Liver (tissue), 3 donors: ENCODE measurements at regions not wholly inside any gene's neighbourhood (a gene's known extent, or its start where the extent isn't known, plus 50 kb on each side); places are given as distances from the start of the nearest gene placed in this dataset.

ENCODE experiments used
- EGR1 ChIP-seq, 2 donors: IDR thresholded peaks; 2 replicates each; pipeline ENCODE4 v1.6.1; 2016 to 2018; ENCODE audit warnings: antibody characterized with exemption in 2 of 2, low read depth in 2 of 2
- FOXA1 ChIP-seq: IDR thresholded peaks from 2 replicates; pipeline ENCODE4 v1.6.1; 2016; ENCODE audit warnings: antibody characterized with exemption
- GABPA ChIP-seq, 2 donors: IDR thresholded peaks in 1 of 2; conservative IDR thresholded peaks in 1 of 2; 2 replicates each; pipeline ENCODE4 v1.6.1; 2016; ENCODE audit warnings: antibody characterized with exemption in 2 of 2, mild to moderate bottlenecking in 1 of 2, moderate library complexity in 1 of 2
- JUND ChIP-seq, 2 donors: IDR thresholded peaks; 2 replicates each; pipeline ENCODE4 v1.6.1; 2016; ENCODE audit warnings: antibody characterized with exemption in 2 of 2
- NR2F2 ChIP-seq: IDR thresholded peaks from 2 replicates; pipeline ENCODE4 v1.6.1; 2016; ENCODE audit warnings: antibody characterized with exemption
- RAD21 ChIP-seq, 2 donors: IDR thresholded peaks; 2 replicates each; pipeline ENCODE4 v1.6.1; 2016; ENCODE audit warnings: antibody characterized with exemption in 2 of 2, mild to moderate bottlenecking in 2 of 2
- TAF1 ChIP-seq: conservative IDR thresholded peaks from 2 replicates; pipeline ENCODE4 v1.6.1; 2016; ENCODE audit warnings: antibody characterized with exemption, mild to moderate bottlenecking
- YY1 ChIP-seq: IDR thresholded peaks from 2 replicates; pipeline ENCODE4 v1.6.1; 2016; ENCODE audit warnings: antibody characterized with exemption, mild to moderate bottlenecking
- TF ChIP-seq, protein P1 (sequence below): IDR thresholded peaks from 2 replicates; pipeline ENCODE4 v1.6.1; 2016; ENCODE audit warnings: antibody characterized with exemption
- TF ChIP-seq, protein P2 (sequence below): fragments of 150-350 bp; IDR thresholded peaks from 2 replicates; pipeline ENCODE4 v1.5.1; 2017; ENCODE audit warnings: improper control_type of control experiment, low read depth, low read length; ENCODE audit not compliant: missing input control
- TF ChIP-seq, protein P3 (sequence below): IDR thresholded peaks from 2 replicates; pipeline ENCODE4 v1.6.1; 2016; ENCODE audit warnings: antibody characterized with exemption
- TF ChIP-seq, protein P4 (sequence below): IDR thresholded peaks from 2 replicates; pipeline ENCODE4 v1.6.1; 2016; ENCODE audit warnings: antibody characterized with exemption, mild to moderate bottlenecking
- donor health status: healthy.
- donor health status: healthy.

DNA sequence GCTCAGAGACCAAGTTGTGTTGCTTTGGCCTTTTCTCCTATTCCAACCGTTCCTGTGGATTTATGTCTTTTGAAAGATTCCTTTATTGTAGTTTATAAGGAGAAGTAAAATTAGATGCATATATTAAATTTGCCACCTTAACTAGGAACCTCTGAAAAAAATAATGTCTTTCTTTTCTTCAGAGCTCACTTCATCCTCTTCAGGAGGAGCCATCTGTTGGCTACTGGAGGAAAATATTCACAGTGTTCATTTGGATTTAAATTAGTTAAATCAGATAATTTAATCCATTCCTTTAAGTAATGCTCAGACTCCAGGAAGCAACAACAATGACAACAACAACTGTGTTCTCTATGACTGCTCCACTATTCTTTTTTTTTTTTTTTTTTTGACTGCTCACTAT, 164.0 kb downstream of the FASLG start:
- TF ChIP-seq, protein P1, sequence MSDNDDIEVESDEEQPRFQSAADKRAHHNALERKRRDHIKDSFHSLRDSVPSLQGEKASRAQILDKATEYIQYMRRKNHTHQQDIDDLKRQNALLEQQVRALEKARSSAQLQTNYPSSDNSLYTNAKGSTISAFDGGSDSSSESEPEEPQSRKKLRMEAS, result no peak
- TF ChIP-seq, protein P2, sequence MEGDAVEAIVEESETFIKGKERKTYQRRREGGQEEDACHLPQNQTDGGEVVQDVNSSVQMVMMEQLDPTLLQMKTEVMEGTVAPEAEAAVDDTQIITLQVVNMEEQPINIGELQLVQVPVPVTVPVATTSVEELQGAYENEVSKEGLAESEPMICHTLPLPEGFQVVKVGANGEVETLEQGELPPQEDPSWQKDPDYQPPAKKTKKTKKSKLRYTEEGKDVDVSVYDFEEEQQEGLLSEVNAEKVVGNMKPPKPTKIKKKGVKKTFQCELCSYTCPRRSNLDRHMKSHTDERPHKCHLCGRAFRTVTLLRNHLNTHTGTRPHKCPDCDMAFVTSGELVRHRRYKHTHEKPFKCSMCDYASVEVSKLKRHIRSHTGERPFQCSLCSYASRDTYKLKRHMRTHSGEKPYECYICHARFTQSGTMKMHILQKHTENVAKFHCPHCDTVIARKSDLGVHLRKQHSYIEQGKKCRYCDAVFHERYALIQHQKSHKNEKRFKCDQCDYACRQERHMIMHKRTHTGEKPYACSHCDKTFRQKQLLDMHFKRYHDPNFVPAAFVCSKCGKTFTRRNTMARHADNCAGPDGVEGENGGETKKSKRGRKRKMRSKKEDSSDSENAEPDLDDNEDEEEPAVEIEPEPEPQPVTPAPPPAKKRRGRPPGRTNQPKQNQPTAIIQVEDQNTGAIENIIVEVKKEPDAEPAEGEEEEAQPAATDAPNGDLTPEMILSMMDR, result no peak
- no peak for TF ChIP-seq TAF1
- no peak for TF ChIP-seq GABPA (IDR thresholded peaks at IDR 0.05 in 1 of 2, conservative IDR thresholded peaks at IDR 0.05 in 1 of 2)
- TF ChIP-seq NR2F2, result no peak
- TF ChIP-seq RAD21 (IDR thresholded peaks at IDR 0.05), result no peak
- no peak for TF ChIP-seq YY1
- TF ChIP-seq EGR1 (IDR thresholded peaks at IDR 0.05; ENCODE audit: low read depth in 2 of 2), result no peak
- no peak for TF ChIP-seq JUND (IDR thresholded peaks at IDR 0.05)
- TF ChIP-seq, protein P3, sequence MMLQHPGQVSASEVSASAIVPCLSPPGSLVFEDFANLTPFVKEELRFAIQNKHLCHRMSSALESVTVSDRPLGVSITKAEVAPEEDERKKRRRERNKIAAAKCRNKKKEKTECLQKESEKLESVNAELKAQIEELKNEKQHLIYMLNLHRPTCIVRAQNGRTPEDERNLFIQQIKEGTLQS, result no peak
- TF ChIP-seq, protein P4, sequence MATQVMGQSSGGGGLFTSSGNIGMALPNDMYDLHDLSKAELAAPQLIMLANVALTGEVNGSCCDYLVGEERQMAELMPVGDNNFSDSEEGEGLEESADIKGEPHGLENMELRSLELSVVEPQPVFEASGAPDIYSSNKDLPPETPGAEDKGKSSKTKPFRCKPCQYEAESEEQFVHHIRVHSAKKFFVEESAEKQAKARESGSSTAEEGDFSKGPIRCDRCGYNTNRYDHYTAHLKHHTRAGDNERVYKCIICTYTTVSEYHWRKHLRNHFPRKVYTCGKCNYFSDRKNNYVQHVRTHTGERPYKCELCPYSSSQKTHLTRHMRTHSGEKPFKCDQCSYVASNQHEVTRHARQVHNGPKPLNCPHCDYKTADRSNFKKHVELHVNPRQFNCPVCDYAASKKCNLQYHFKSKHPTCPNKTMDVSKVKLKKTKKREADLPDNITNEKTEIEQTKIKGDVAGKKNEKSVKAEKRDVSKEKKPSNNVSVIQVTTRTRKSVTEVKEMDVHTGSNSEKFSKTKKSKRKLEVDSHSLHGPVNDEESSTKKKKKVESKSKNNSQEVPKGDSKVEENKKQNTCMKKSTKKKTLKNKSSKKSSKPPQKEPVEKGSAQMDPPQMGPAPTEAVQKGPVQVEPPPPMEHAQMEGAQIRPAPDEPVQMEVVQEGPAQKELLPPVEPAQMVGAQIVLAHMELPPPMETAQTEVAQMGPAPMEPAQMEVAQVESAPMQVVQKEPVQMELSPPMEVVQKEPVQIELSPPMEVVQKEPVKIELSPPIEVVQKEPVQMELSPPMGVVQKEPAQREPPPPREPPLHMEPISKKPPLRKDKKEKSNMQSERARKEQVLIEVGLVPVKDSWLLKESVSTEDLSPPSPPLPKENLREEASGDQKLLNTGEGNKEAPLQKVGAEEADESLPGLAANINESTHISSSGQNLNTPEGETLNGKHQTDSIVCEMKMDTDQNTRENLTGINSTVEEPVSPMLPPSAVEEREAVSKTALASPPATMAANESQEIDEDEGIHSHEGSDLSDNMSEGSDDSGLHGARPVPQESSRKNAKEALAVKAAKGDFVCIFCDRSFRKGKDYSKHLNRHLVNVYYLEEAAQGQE, result no peak
- no peak for TF ChIP-seq FOXA1
